Thymus (tissue), 11 donors: ENCODE measurements at regions not wholly inside any gene's neighbourhood (a gene's known extent, or its start where the extent isn't known, plus 50 kb on each side); places are given as distances from the start of the nearest gene placed in this dataset.

Source experiments
- DNase-seq, 9 donors: peaks; one replicate each; pipeline ENCODE4 v3.0.0-alpha.2; 2013; ENCODE audit warnings: low spot score in 9 of 9, low read depth in 6 of 9, missing footprints in 1 of 9
- H3K27ac ChIP-seq, 2 donors: one replicate each; pipeline ENCODE4 v1.5.1; 2013; ENCODE audit warnings: control low read depth in 1 of 2, low read depth in 1 of 2, low read length in 1 of 2, mild to moderate bottlenecking in 1 of 2, moderate library complexity in 1 of 2
- H3K27me3 ChIP-seq, 2 donors: one replicate each; pipeline ENCODE4 v1.5.1; 2013; ENCODE audit warnings: low read length in 1 of 2; ENCODE audit not compliant: control insufficient read depth in 2 of 2, insufficient read depth in 1 of 2
- H3K36me3 ChIP-seq, 2 donors: one replicate each; pipeline ENCODE4 v1.5.1; 2013; ENCODE audit warnings: low read length in 1 of 2, mild to moderate bottlenecking in 1 of 2, moderate library complexity in 1 of 2; ENCODE audit not compliant: control insufficient read depth in 2 of 2, insufficient read depth in 2 of 2
- H3K4me1 ChIP-seq, 2 donors: one replicate each; pipeline ENCODE4 v1.5.1; 2013; ENCODE audit warnings: low read length in 2 of 2; ENCODE audit not compliant: control insufficient read depth in 2 of 2, insufficient read depth in 2 of 2
- H3K4me3 ChIP-seq, 2 donors: one replicate each; pipeline ENCODE4 v1.5.1; 2013; ENCODE audit warnings: low read length in 2 of 2, control low read depth in 1 of 2, mild to moderate bottlenecking in 1 of 2
- H3K9me3 ChIP-seq, 2 donors: one replicate each; pipeline ENCODE4 v1.5.1; 2013; ENCODE audit warnings: low read length in 1 of 2, mild to moderate bottlenecking in 1 of 2; ENCODE audit not compliant: control insufficient read depth in 2 of 2, insufficient read depth in 1 of 2
- WGBS: extraction: QIAGEN DNeasy Blood & Tissue Kit; methylation state at CpG from one replicate; pipeline ENCODE4 v1.1.7; 2013; 5-methylcytosine and 5-hydroxymethylcytosine counted together
- donor health status: healthy.

- Histone ChIP-seq H3K27me3 (no peaks in the 10 kb centered on the region), H3K9me3 (no peaks in the 10 kb centered on the region), H3K4me1 (no peaks in the 10 kb centered on the region), H3K27ac (no peak overlapping the region), H3K36me3 (no peaks in the 10 kb centered on the region), H3K4me3 (no peak overlapping the region)
- DNase-seq: no peak
- WGBS: 70% methylated on average over 3 of the region's 3 CpGs
Measured at GRCh38 chr4:110926841-110927400, 304.0 kb upstream of the PITX2 start.

GRCh38 chr4:110933341-110933740, 310.5 kb upstream of the PITX2 start:
- 83% methylated on average over 3 of the region's 3 CpGs for WGBS
- Histone ChIP-seq H3K9me3 (no peaks in the 10 kb centered on the region), H3K27ac (no peak overlapping the region), H3K4me3 (no peak overlapping the region), H3K4me1 (no peaks in the 10 kb centered on the region), H3K27me3 (no peaks in the 10 kb centered on the region), H3K36me3 (no peaks in the 10 kb centered on the region)
- no peak for DNase-seq

GRCh38 chr4:110944501-110944900, 321.6 kb upstream of the PITX2 start:
- Histone ChIP-seq H3K27me3 (no peaks in the 10 kb centered on the region), H3K36me3 (no peaks in the 10 kb centered on the region), H3K4me1 (no peaks in the 10 kb centered on the region), H3K4me3 (no peak overlapping the region), H3K27ac (no peak overlapping the region), H3K9me3 (no peaks in the 10 kb centered on the region)
- no peak for DNase-seq
- WGBS: 94% methylated on average over 3 of the region's 3 CpGs

GRCh38 chr4:110945600-110945999, 322.7 kb upstream of the PITX2 start:
- Histone ChIP-seq H3K4me3 (no peak overlapping the region), H3K27me3 (no peaks in the 10 kb centered on the region), H3K27ac (no peak overlapping the region), H3K9me3 (no peaks in the 10 kb centered on the region), H3K36me3 (no peaks in the 10 kb centered on the region), H3K4me1 (no peaks in the 10 kb centered on the region)
- WGBS: 98% methylated on average over 16 of the region's 16 CpGs
- no peak for DNase-seq

- no peaks in the 10 kb centered on the region for H3K27me3 ChIP-seq
- H3K4me1 ChIP-seq: no peaks in the 10 kb centered on the region
- H3K4me3 ChIP-seq: no peak overlapping the region
- no peaks in the 10 kb centered on the region for H3K9me3 ChIP-seq
- no peaks in the 10 kb centered on the region for H3K36me3 ChIP-seq
- DNase-seq: no peak
- 92% methylated on average over 3 of the region's 3 CpGs for WGBS
- no peak overlapping the region for H3K27ac ChIP-seq
Measured at GRCh38 chr4:110949542-110949941, 326.7 kb upstream of the PITX2 start.

GRCh38 chr4:110950731-110951130, 327.9 kb upstream of the PITX2 start:
- H3K36me3 ChIP-seq: no peaks in the 10 kb centered on the region
- 89% methylated on average over 2 of the region's 2 CpGs for WGBS

GRCh38 chr4:110953191-110953590, 330.3 kb upstream of the PITX2 start:
- 94% methylated on average over 1 of the region's 1 CpG for WGBS
- Histone ChIP-seq H3K36me3 (no peaks in the 10 kb centered on the region), H3K4me3 (no peak overlapping the region)

More at GRCh38 chr4:110950731-110951130, 327.9 kb upstream of the PITX2 start:
- Histone ChIP-seq H3K27me3 (no peaks in the 10 kb centered on the region), H3K9me3 (no peaks in the 10 kb centered on the region), H3K4me3 (no peak overlapping the region), H3K27ac (no peak overlapping the region), H3K4me1 (no peaks in the 10 kb centered on the region)
- no peak for DNase-seq

GRCh38 chr4:110953898-110954297, 331.0 kb upstream of the PITX2 start:
- Histone ChIP-seq H3K4me3 (no peak overlapping the region), H3K27me3 (no peaks in the 10 kb centered on the region), H3K36me3 (no peaks in the 10 kb centered on the region), H3K9me3 (no peaks in the 10 kb centered on the region), H3K4me1 (no peaks in the 10 kb centered on the region), H3K27ac (no peak overlapping the region)
- WGBS: 73% methylated on average over 4 of the region's 4 CpGs
- no peak for DNase-seq

More at GRCh38 chr4:110953191-110953590, 330.3 kb upstream of the PITX2 start:
- no peaks in the 10 kb centered on the region for H3K4me1 ChIP-seq
- DNase-seq: no peak
- no peaks in the 10 kb centered on the region for H3K27me3 ChIP-seq
- H3K9me3 ChIP-seq: no peaks in the 10 kb centered on the region
- no peak overlapping the region for H3K27ac ChIP-seq

- Histone ChIP-seq H3K27me3 (no peaks in the 10 kb centered on the region), H3K27ac (no peak overlapping the region), H3K36me3 (no peaks in the 10 kb centered on the region), H3K9me3 (no peaks in the 10 kb centered on the region), H3K4me1 (no peaks in the 10 kb centered on the region), H3K4me3 (no peak overlapping the region)
- 99% methylated on average over 1 of the region's 1 CpG for WGBS
- DNase-seq: no peak
Measured at GRCh38 chr4:110955748-110956147, 332.9 kb upstream of the PITX2 start.
